ENCODE measurements at regions not wholly inside any gene's neighbourhood (a gene's known extent, or its start where the extent isn't known, plus 50 kb on each side); places are given as distances from the start of the nearest gene placed in this dataset.

DNA sequence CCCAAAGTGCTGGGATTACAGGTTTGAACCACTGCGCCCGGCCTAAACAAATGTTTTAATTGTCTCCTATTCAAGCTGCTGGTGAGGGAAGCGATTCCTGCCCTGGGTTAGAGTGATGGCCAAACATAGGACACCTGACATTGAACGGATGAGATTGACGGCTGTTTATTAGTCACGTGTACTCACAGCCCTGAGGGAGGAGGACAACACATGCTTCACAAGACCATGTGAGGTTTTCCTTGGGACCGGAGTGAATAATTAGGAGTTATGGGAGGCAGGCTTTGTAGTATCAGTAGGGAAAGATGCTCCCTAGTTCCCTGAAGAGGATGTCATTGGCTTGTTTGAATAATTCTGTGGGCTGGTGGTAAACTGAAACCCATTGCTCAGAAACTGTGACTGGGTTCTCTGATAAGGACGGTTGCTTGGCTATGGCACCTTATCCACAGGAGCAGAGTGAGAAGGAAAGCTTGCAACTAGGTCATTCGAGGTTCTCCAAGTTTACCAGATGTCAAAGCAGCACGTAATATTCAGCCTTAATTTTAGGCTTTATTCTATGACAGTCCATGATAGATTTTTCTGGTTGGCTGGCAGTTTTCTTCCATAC lies 245.8 kb downstream of the PLA2G4A start:
- Histone ChIP-seq H3K9me3 (ENCODE audit: low read depth, low read length) (no peaks in the 10 kb centered on the region), H3K4me3 (no peak overlapping the region), H3K27ac (no peak overlapping the region), H3K36me3 (ENCODE audit: insufficient read depth, low read length) (no peaks in the 10 kb centered on the region), H3K9ac (ENCODE audit: insufficient read length) (no peak overlapping the region)
- TF ChIP-seq FOXP2 (optimal IDR thresholded peaks at IDR 0.05; ENCODE audit: control extremely low read depth, extremely low read length, insufficient read depth) (no peak), EZH2 (IDR thresholded peaks at IDR 0.05) (no peak), POLR2AphosphoS5 (IDR thresholded peaks at IDR 0.05; ENCODE audit: borderline replicate concordance, low read depth, low read length) (no peak)
- no peak for DNase-seq (ENCODE audit: low read depth, low spot score)

- Histone ChIP-seq H3K9ac (ENCODE audit: insufficient read length) (no peak overlapping the region), H3K27ac (no peak overlapping the region), H3K4me3 (no peak overlapping the region), H3K9me3 (ENCODE audit: low read depth, low read length) (no peaks in the 10 kb centered on the region), H3K36me3 (ENCODE audit: insufficient read depth, low read length) (no peaks in the 10 kb centered on the region)
- DNase-seq (ENCODE audit: low read depth, low spot score), result no peak
- TF ChIP-seq FOXP2 (optimal IDR thresholded peaks at IDR 0.05; ENCODE audit: control extremely low read depth, extremely low read length, insufficient read depth) (no peak), EZH2 (IDR thresholded peaks at IDR 0.05) (no peak), POLR2AphosphoS5 (IDR thresholded peaks at IDR 0.05; ENCODE audit: borderline replicate concordance, low read depth, low read length) (no peak)
Measured at GRCh38 chr1:187076922-187077321, 248.2 kb downstream of the PLA2G4A start.

DNA sequence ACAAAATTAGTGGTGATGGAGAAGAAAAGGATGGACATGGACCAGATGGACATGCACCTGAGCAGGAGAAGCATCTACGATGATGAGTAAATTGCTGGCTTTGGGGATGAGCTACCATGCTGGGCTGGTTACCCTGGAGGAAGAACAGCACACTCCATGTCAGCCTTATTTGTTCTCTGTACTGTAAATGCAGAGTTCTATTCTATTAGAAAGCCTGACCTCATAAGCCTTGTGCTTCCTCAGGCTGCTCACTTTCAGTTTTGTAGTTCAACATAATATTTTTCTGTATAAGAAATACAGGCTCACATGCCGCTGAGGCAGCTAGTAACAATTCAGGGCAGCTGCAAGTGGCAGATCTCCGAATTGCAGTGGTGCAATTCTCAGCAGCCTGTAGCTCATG lies 249.6 kb downstream of the PLA2G4A start:
- TF ChIP-seq FOXP2 (optimal IDR thresholded peaks at IDR 0.05; ENCODE audit: control extremely low read depth, extremely low read length, insufficient read depth), result no peak
- no peak for TF ChIP-seq EZH2 (IDR thresholded peaks at IDR 0.05)
- TF ChIP-seq POLR2AphosphoS5 (IDR thresholded peaks at IDR 0.05; ENCODE audit: borderline replicate concordance, low read depth, low read length), result no peak
- DNase-seq (ENCODE audit: low read depth, low spot score), result no peak
- Histone ChIP-seq H3K9ac (ENCODE audit: insufficient read length) (no peak overlapping the region), H3K27ac (no peak overlapping the region), H3K36me3 (ENCODE audit: insufficient read depth, low read length) (no peaks in the 10 kb centered on the region), H3K9me3 (ENCODE audit: low read depth, low read length) (no peaks in the 10 kb centered on the region), H3K4me3 (no peak overlapping the region)

DNA sequence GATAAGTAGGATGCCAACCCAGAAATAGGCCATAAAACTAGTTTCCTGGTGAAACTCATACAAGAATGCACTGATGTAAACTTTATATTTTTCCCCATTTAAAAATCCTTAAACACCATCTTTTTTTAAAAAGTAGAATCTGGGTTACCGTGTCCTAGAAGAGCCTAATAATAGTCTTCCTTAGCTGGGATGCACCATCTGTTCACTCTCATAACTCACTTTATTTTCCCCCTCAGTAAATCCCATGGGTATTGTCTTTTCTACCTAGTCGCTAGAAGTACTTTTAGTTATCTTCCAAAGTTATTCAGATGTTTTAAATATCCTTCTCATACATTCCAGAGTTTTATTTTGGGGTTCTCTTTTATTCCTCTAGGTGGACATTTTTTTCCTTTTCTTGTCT lies 250.2 kb downstream of the PLA2G4A start:
- Histone ChIP-seq H3K36me3 (ENCODE audit: insufficient read depth, low read length) (no peaks in the 10 kb centered on the region), H3K9me3 (ENCODE audit: low read depth, low read length) (no peaks in the 10 kb centered on the region), H3K9ac (ENCODE audit: insufficient read length) (no peak overlapping the region), H3K4me3 (no peak overlapping the region), H3K27ac (no peak overlapping the region)
- TF ChIP-seq EZH2 (IDR thresholded peaks at IDR 0.05) (no peak), FOXP2 (optimal IDR thresholded peaks at IDR 0.05; ENCODE audit: control extremely low read depth, extremely low read length, insufficient read depth) (no peak), POLR2AphosphoS5 (IDR thresholded peaks at IDR 0.05; ENCODE audit: borderline replicate concordance, low read depth, low read length) (no peak)
- no peak for DNase-seq (ENCODE audit: low read depth, low spot score)

DNA sequence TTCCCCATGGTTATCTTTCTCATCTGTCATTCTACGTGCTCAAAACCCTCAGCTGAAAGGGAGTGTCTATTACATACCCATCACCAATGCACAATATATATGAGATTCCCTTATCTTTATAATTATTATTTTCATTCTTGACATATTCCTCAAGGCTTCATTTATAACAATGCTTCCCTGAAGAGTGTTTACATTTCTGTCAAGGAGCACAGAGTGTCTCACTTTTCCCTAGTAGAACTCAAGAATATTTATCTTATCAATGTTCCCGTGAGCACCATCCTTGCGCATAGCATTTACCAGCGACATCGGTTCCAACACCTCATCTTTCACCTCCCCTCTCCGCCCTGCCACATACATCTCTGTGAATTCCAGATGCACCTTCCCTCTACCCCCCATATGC lies 250.6 kb downstream of the PLA2G4A start:
- no peak overlapping the region for H3K4me3 ChIP-seq
- H3K36me3 ChIP-seq (ENCODE audit: insufficient read depth, low read length), result no peaks in the 10 kb centered on the region
- H3K27ac ChIP-seq, result no peak overlapping the region
- no peak for DNase-seq (ENCODE audit: low read depth, low spot score)
- H3K9me3 ChIP-seq (ENCODE audit: low read depth, low read length), result no peaks in the 10 kb centered on the region
- TF ChIP-seq FOXP2 (optimal IDR thresholded peaks at IDR 0.05; ENCODE audit: control extremely low read depth, extremely low read length, insufficient read depth) (no peak), EZH2 (IDR thresholded peaks at IDR 0.05) (no peak), POLR2AphosphoS5 (IDR thresholded peaks at IDR 0.05; ENCODE audit: borderline replicate concordance, low read depth, low read length) (no peak)
- no peak overlapping the region for H3K9ac ChIP-seq (ENCODE audit: insufficient read length)

- no peak for DNase-seq (ENCODE audit: low read depth, low spot score)
- no peaks in the 10 kb centered on the region for H3K36me3 ChIP-seq (ENCODE audit: insufficient read depth, low read length)
Measured at GRCh38 chr1:187091666-187092065, 262.9 kb downstream of the PLA2G4A start.

GRCh38 chr1:187092104-187092503 lies 263.4 kb downstream of the PLA2G4A start:
- TF ChIP-seq POLR2AphosphoS5 (IDR thresholded peaks at IDR 0.05; ENCODE audit: borderline replicate concordance, low read depth, low read length) (no peak), FOXP2 (optimal IDR thresholded peaks at IDR 0.05; ENCODE audit: control extremely low read depth, extremely low read length, insufficient read depth) (no peak), EZH2 (IDR thresholded peaks at IDR 0.05) (no peak)
- no peaks in the 10 kb centered on the region for H3K9me3 ChIP-seq (ENCODE audit: low read depth, low read length)
- no peak overlapping the region for H3K4me3 ChIP-seq
- H3K9ac ChIP-seq (ENCODE audit: insufficient read length), result no peak overlapping the region
- no peak for DNase-seq (ENCODE audit: low read depth, low spot score)
- no peak overlapping the region for H3K27ac ChIP-seq
- no peaks in the 10 kb centered on the region for H3K36me3 ChIP-seq (ENCODE audit: insufficient read depth, low read length)

More at GRCh38 chr1:187091666-187092065, 262.9 kb downstream of the PLA2G4A start:
- Histone ChIP-seq H3K9ac (ENCODE audit: insufficient read length) (no peak overlapping the region), H3K4me3 (no peak overlapping the region), H3K27ac (no peak overlapping the region), H3K9me3 (ENCODE audit: low read depth, low read length) (no peaks in the 10 kb centered on the region)
- TF ChIP-seq POLR2AphosphoS5 (IDR thresholded peaks at IDR 0.05; ENCODE audit: borderline replicate concordance, low read depth, low read length) (no peak), FOXP2 (optimal IDR thresholded peaks at IDR 0.05; ENCODE audit: control extremely low read depth, extremely low read length, insufficient read depth) (no peak), EZH2 (IDR thresholded peaks at IDR 0.05) (no peak)

- H3K4me3 ChIP-seq, result no peak overlapping the region
- DNase-seq (ENCODE audit: low read depth, low spot score), result no peak
- H3K9ac ChIP-seq (ENCODE audit: insufficient read length), result no peak overlapping the region
- no peak for TF ChIP-seq EZH2 (IDR thresholded peaks at IDR 0.05)
- no peak for TF ChIP-seq FOXP2 (optimal IDR thresholded peaks at IDR 0.05; ENCODE audit: control extremely low read depth, extremely low read length, insufficient read depth)
- no peak for TF ChIP-seq POLR2AphosphoS5 (IDR thresholded peaks at IDR 0.05; ENCODE audit: borderline replicate concordance, low read depth, low read length)
- H3K9me3 ChIP-seq (ENCODE audit: low read depth, low read length), result no peaks in the 10 kb centered on the region
- H3K27ac ChIP-seq, result no peak overlapping the region
- H3K36me3 ChIP-seq (ENCODE audit: insufficient read depth, low read length), result no peaks in the 10 kb centered on the region
Measured at GRCh38 chr1:187096689-187097088, 267.9 kb downstream of the PLA2G4A start.

DNA sequence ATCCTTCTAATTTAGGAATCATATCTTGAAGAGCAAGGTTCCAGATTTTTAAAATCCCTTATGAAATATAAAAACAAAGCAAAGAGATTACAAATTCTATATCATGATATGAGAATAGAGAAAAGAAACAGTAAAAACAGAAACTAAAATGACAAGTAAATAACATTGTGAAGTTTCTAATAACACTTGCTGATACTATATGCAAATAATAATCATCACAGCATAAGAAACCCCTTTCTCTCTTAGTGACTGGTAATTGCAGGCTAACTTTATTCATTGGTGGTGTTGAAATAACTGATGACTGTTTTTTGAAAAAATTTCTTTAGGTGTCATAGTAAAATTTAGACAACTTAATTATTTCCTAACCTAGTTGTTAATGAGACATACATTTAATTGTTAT lies 281.6 kb downstream of the PLA2G4A start:
- no peak for DNase-seq (ENCODE audit: low read depth, low spot score)
- no peak for TF ChIP-seq FOXP2 (optimal IDR thresholded peaks at IDR 0.05; ENCODE audit: control extremely low read depth, extremely low read length, insufficient read depth)
- TF ChIP-seq EZH2 (IDR thresholded peaks at IDR 0.05), result no peak
- no peak for TF ChIP-seq POLR2AphosphoS5 (IDR thresholded peaks at IDR 0.05; ENCODE audit: borderline replicate concordance, low read depth, low read length)
- H3K27ac ChIP-seq, result no peak overlapping the region

More for the DNA sequence above, 281.6 kb downstream of the PLA2G4A start:
- Histone ChIP-seq H3K9me3 (ENCODE audit: low read depth, low read length) (no peaks in the 10 kb centered on the region), H3K9ac (ENCODE audit: insufficient read length) (no peak overlapping the region), H3K4me3 (no peak overlapping the region), H3K36me3 (ENCODE audit: insufficient read depth, low read length) (no peaks in the 10 kb centered on the region)

All from SK-N-MC (cell line).